Keratinocyte (primary cell): ENCODE measurements at regions not wholly inside any gene's neighbourhood (a gene's known extent, or its start where the extent isn't known, plus 50 kb on each side); places are given as distances from the start of the nearest gene placed in this dataset.

Experiments used
- DNase-seq: peaks from one replicate; pipeline ENCODE4 v3.0.0-alpha.2; 2011; ENCODE audit warnings: low read depth, missing footprints, low spot score
- FAIRE-seq: peaks from 2 replicates; lab custom pipeline; 2011; peaks lifted over from hg19 to GRCh38; lab: Jason Lieb, UNC
- H2AFZ ChIP-seq: 2 replicates; pipeline ENCODE4 v1.6.0; 2012; ENCODE audit warnings: low read length, control low read depth, inconsistent platforms; ENCODE audit not compliant: control insufficient read depth
- H3K27ac ChIP-seq: 2 replicates; pipeline ENCODE4 v1.5.1; 2011; ENCODE audit warnings: low read length; ENCODE audit not compliant: control insufficient read depth, insufficient read depth
- H3K27me3 ChIP-seq: 3 replicates; pipeline ENCODE4 v1.6.0; 2011; ENCODE audit warnings: low read length; ENCODE audit not compliant: control insufficient read depth, insufficient read depth; ENCODE audit errors: extremely low read depth
- H3K36me3 ChIP-seq, 2 experiments: 2 replicates in 1 of 2; 3 replicates in 1 of 2; pipeline ENCODE4 v1.5.1; 2011; ENCODE audit warnings: low read length in 2 of 2, mild to moderate bottlenecking in 1 of 2; ENCODE audit not compliant: control insufficient read depth in 2 of 2, insufficient read depth in 2 of 2; ENCODE audit errors: extremely low read depth in 1 of 2
- H3K4me1 ChIP-seq: 3 replicates; pipeline ENCODE4 v1.5.1; 2011; ENCODE audit warnings: low read length; ENCODE audit not compliant: control insufficient read depth, insufficient read depth; ENCODE audit errors: extremely low read depth
- H3K4me2 ChIP-seq: 3 replicates; pipeline ENCODE4 v1.6.0; 2011; ENCODE audit warnings: low read depth, low read length; ENCODE audit not compliant: control insufficient read depth, insufficient read depth; ENCODE audit errors: extremely low read depth
- H3K4me3 ChIP-seq, 3 experiments: fragments of 200-600 bp in 1 of 3; sonication (generic) in 1 of 3; 2 replicates in 2 of 3; 3 replicates in 1 of 3; pipeline ENCODE4 v1.5.1; 2011 to 2016; ENCODE audit warnings: low read length in 3 of 3, mild to moderate bottlenecking in 3 of 3, control low read depth in 2 of 3, inconsistent platforms in 1 of 3, low read depth in 1 of 3, mixed read lengths in 1 of 3, mixed run types in 1 of 3, moderate library complexity in 1 of 3; ENCODE audit not compliant: control insufficient read depth in 2 of 3, insufficient read depth in 2 of 3; ENCODE audit errors: extremely low read depth in 1 of 3
- H3K79me2 ChIP-seq: 2 replicates; pipeline ENCODE4 v1.6.0; 2012; ENCODE audit warnings: low read length; ENCODE audit not compliant: control insufficient read depth, insufficient read depth
- H3K9ac ChIP-seq: 3 replicates; pipeline ENCODE4 v1.6.0; 2011; ENCODE audit warnings: low read length; ENCODE audit not compliant: control insufficient read depth, insufficient read depth; ENCODE audit errors: extremely low read depth
- H3K9me1 ChIP-seq: 3 replicates; pipeline ENCODE4 v1.6.0; 2011; ENCODE audit warnings: low read length; ENCODE audit not compliant: control insufficient read depth, insufficient read depth; ENCODE audit errors: extremely low read depth
- H3K9me3 ChIP-seq: 2 replicates; pipeline ENCODE4 v1.5.1; 2012; ENCODE audit warnings: low read depth, low read length; ENCODE audit not compliant: control insufficient read depth
- H4K20me1 ChIP-seq: 3 replicates; pipeline ENCODE4 v1.6.0; 2011; ENCODE audit warnings: low read length; ENCODE audit not compliant: control insufficient read depth, insufficient read depth; ENCODE audit errors: extremely low read depth
- CTCF ChIP-seq, 3 experiments: IDR thresholded peaks in 1 of 3; conservative IDR thresholded peaks in 1 of 3; optimal IDR thresholded peaks in 1 of 3; 2 replicates in 2 of 3; 3 replicates in 1 of 3; pipeline versions ENCODE3 to v1.5.1; 2011; ENCODE audit warnings: low read length in 3 of 3, mild to moderate bottlenecking in 3 of 3, moderate library complexity in 2 of 3, control low read depth in 1 of 3, inconsistent platforms in 1 of 3; ENCODE audit not compliant: insufficient read depth in 2 of 3; ENCODE audit errors: extremely low read depth in 1 of 3
- EZH2 ChIP-seq: IDR thresholded peaks from one replicate; pipeline ENCODE4 v1.6.1; 2012; ENCODE audit warnings: inconsistent platforms, mild to moderate bottlenecking, low read length, moderate library complexity
- dilution Hi-C: fragments of 300-500 bp; cut with MboI; formaldehyde crosslinking; loops from one replicate; pipeline ENCODE4 v1.7.0; 2020; ENCODE audit warnings: low sequenced_read_pairs; ENCODE audit not compliant: extremely low pct_ligation_motif_present

- TF ChIP-seq CTCF (optimal IDR thresholded peaks at IDR 0.05 in 1 of 3, IDR thresholded peaks at IDR 0.05 in 1 of 3, conservative IDR thresholded peaks at IDR 0.05 in 1 of 3; ENCODE audit: extremely low read depth in 1 of 3, insufficient read depth in 2 of 3, low read length in 3 of 3) = no peak
- TF ChIP-seq EZH2 = no peak
- Histone ChIP-seq H4K20me1 (no peaks in the 10 kb centered on the region), H3K4me3 (no peak overlapping the region), H3K27me3 (no peaks in the 10 kb centered on the region), H3K27ac (no peak overlapping the region), H3K79me2 (no peaks in the 10 kb centered on the region), H3K9ac (no peak overlapping the region), H3K4me2 (no peak overlapping the region), H3K9me3 (peaks cover 19% of the 10 kb centered on the region), H3K9me1 (no peaks in the 10 kb centered on the region), H2AFZ (no peak overlapping the region), H3K36me3 (no peaks in the 10 kb centered on the region), H3K4me1 (no peaks in the 10 kb centered on the region)
- dilution Hi-C loops = no loop called here
- FAIRE-seq (no peak), DNase-seq (no peak)
Measured at GRCh38 chr12:111303531-111303930, 65.4 kb downstream of the PHETA1 start.

- Histone ChIP-seq H3K79me2 (no peaks in the 10 kb centered on the region), H3K36me3 (no peaks in the 10 kb centered on the region), H2AFZ (no peak overlapping the region), H3K4me1 (no peaks in the 10 kb centered on the region), H3K9me1 (no peaks in the 10 kb centered on the region), H3K9me3 (peaks cover 2% of the 10 kb centered on the region), H3K9ac (no peak overlapping the region), H3K27ac (no peak overlapping the region), H3K4me2 (no peak overlapping the region), H3K4me3 (no peak overlapping the region), H4K20me1 (no peaks in the 10 kb centered on the region), H3K27me3 (no peaks in the 10 kb centered on the region)
- dilution Hi-C loops = no loop called here
- DNase-seq = no peak
- TF ChIP-seq CTCF (optimal IDR thresholded peaks at IDR 0.05 in 1 of 3, IDR thresholded peaks at IDR 0.05 in 1 of 3, conservative IDR thresholded peaks at IDR 0.05 in 1 of 3; ENCODE audit: extremely low read depth in 1 of 3, insufficient read depth in 2 of 3, low read length in 3 of 3) = peak; percentile 77 to 93 (median 82)
- no peak for TF ChIP-seq EZH2
- no peak for FAIRE-seq
Measured at GRCh38 chr12:111298582-111299436, 70.1 kb downstream of the PHETA1 start.
